Osteocyte (in vitro differentiated cells): ENCODE measurements at regions not wholly inside any gene's neighbourhood (a gene's known extent, or its start where the extent isn't known, plus 50 kb on each side); places are given as distances from the start of the nearest gene placed in this dataset.

Source experiments
- DNase-seq: peaks from one replicate; pipeline ENCODE4 v3.0.0; 2021; ENCODE audit warnings: mixed read lengths; ENCODE audit not compliant: unreplicated experiment; ENCODE audit errors: extremely low spot score
- H3K27ac Mint-ChIP-seq: one replicate; pipeline ENCODE4 v1.8.0; 2021; ENCODE audit warnings: mild to moderate bottlenecking, mixed read lengths; ENCODE audit not compliant: unreplicated experiment
- H3K27me3 Mint-ChIP-seq: one replicate; pipeline ENCODE4 v1.8.0; 2021; ENCODE audit warnings: mixed read lengths; ENCODE audit not compliant: unreplicated experiment
- H3K36me3 Mint-ChIP-seq: one replicate; pipeline ENCODE4 v1.8.0; 2021; ENCODE audit warnings: mixed read lengths; ENCODE audit not compliant: unreplicated experiment
- H3K4me1 Mint-ChIP-seq: one replicate; pipeline ENCODE4 v1.8.0; 2021; ENCODE audit warnings: mixed read lengths; ENCODE audit not compliant: unreplicated experiment
- H3K4me3 Mint-ChIP-seq: one replicate; pipeline ENCODE4 v1.8.0; 2021; ENCODE audit warnings: mild to moderate bottlenecking, moderate library complexity, mixed read lengths; ENCODE audit not compliant: unreplicated experiment
- H3K9me3 Mint-ChIP-seq: one replicate; pipeline ENCODE4 v1.8.0; 2021; ENCODE audit warnings: mixed read lengths; ENCODE audit not compliant: unreplicated experiment
- TF ChIP-seq, protein P1 (sequence below): fragments of 200-600 bp; sonication (generic); IDR thresholded peaks from 2 replicates; pipeline ENCODE4 v1.5.0; 2021; ENCODE audit warnings: antibody characterized with exemption, mild to moderate bottlenecking, moderate library complexity

DNA sequence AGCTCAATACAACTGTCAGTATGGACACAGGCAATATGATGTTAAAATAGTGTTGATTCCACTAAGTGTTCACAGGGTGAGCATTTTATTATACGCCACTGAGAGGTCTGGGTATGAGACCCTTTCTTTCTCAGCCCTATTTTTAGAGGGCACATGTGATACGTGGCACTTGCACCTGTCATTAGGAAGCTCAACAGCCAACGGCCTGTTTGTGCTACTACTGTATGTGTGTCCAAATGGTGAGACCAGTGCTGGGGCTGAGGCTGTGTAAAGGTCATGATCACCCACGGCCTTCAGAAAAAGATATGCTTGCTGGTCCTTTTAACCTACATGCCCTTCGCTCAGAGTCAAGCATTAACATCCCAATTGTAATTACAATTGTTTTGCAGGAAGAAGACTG is 176.2 kb downstream of the DUSP10 start:
- H3K4me1 Mint-ChIP-seq = no peaks in the 10 kb centered on the region
- no peak for DNase-seq
- H3K27ac Mint-ChIP-seq = no peak overlapping the region
- no peaks in the 10 kb centered on the region for H3K36me3 Mint-ChIP-seq
- TF ChIP-seq, protein P1, sequence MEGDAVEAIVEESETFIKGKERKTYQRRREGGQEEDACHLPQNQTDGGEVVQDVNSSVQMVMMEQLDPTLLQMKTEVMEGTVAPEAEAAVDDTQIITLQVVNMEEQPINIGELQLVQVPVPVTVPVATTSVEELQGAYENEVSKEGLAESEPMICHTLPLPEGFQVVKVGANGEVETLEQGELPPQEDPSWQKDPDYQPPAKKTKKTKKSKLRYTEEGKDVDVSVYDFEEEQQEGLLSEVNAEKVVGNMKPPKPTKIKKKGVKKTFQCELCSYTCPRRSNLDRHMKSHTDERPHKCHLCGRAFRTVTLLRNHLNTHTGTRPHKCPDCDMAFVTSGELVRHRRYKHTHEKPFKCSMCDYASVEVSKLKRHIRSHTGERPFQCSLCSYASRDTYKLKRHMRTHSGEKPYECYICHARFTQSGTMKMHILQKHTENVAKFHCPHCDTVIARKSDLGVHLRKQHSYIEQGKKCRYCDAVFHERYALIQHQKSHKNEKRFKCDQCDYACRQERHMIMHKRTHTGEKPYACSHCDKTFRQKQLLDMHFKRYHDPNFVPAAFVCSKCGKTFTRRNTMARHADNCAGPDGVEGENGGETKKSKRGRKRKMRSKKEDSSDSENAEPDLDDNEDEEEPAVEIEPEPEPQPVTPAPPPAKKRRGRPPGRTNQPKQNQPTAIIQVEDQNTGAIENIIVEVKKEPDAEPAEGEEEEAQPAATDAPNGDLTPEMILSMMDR = no peak
- H3K9me3 Mint-ChIP-seq = no peaks in the 10 kb centered on the region
- H3K27me3 Mint-ChIP-seq = peaks cover 22% of the 10 kb centered on the region
- no peak overlapping the region for H3K4me3 Mint-ChIP-seq

DNA sequence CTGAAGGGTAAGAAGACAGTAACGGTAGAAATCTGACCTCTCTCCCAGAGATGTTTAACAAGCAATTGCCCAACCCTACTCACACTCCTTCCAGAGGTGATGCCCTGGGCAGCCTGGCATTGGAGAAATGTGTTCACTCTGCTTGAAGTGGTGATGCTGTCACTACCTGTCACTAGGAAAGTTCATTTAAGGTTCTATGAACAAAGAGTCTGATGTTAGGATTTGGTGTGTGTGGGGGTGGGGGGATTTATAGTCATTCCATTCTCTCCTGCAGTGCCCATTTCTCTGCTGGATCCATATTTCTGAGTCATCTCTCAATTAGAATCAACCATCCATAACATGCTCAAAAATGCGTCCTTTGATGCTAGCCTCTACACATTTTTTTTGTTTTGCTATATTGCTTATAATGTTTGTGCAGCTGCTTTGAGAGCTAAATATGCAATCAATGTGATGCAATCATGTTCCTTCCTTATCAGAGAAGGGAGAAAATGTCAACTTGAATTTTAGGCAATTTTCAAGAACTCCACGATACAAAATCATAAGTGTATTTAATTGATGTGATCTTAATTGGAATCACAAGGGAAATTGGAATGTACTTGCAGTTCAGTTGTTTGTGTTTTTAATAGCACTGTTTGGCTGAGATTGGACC is 173.9 kb downstream of the DUSP10 start:
- Mint-ChIP-seq H3K27ac (no peak overlapping the region), H3K4me1 (no peaks in the 10 kb centered on the region), H3K4me3 (no peak overlapping the region), H3K36me3 (no peaks in the 10 kb centered on the region), H3K9me3 (no peaks in the 10 kb centered on the region), H3K27me3 (peaks cover 16% of the 10 kb centered on the region)
- DNase-seq = no peak
- TF ChIP-seq, protein P1 = no peak

GRCh38 chr1:221573756-221574155 is 168.1 kb downstream of the DUSP10 start:
- no peak for DNase-seq
- TF ChIP-seq, protein P1 = no peak
- Mint-ChIP-seq H3K36me3 (no peaks in the 10 kb centered on the region), H3K4me1 (no peaks in the 10 kb centered on the region), H3K27me3 (peaks cover 7% of the 10 kb centered on the region), H3K9me3 (peaks cover 9% of the 10 kb centered on the region), H3K27ac (no peak overlapping the region), H3K4me3 (no peak overlapping the region)

- no peak for DNase-seq
- Mint-ChIP-seq H3K4me1 (no peaks in the 10 kb centered on the region), H3K4me3 (no peak overlapping the region), H3K36me3 (no peaks in the 10 kb centered on the region), H3K9me3 (peaks cover 9% of the 10 kb centered on the region), H3K27me3 (peaks cover 4% of the 10 kb centered on the region), H3K27ac (no peak overlapping the region)
- TF ChIP-seq, protein P1 = no peak
Measured at GRCh38 chr1:221574529-221574928, 167.4 kb downstream of the DUSP10 start.

- H3K27me3 Mint-ChIP-seq = no peaks in the 10 kb centered on the region
- no peaks in the 10 kb centered on the region for H3K4me1 Mint-ChIP-seq
- H3K27ac Mint-ChIP-seq = no peak overlapping the region
- no peak for DNase-seq
- TF ChIP-seq, protein P1 = no peak
- H3K4me3 Mint-ChIP-seq = no peak overlapping the region
- H3K9me3 Mint-ChIP-seq = peaks cover 9% of the 10 kb centered on the region
- H3K36me3 Mint-ChIP-seq = no peaks in the 10 kb centered on the region
Measured at GRCh38 chr1:221575605-221576004, 166.3 kb downstream of the DUSP10 start.
